Caki2 (cell line): ENCODE measurements at regions not wholly inside any gene's neighbourhood (a gene's known extent, or its start where the extent isn't known, plus 50 kb on each side); places are given as distances from the start of the nearest gene placed in this dataset.
"Not testable (repeated sequence)": the region's sequence is repeated elsewhere in the genome, so short reads cannot be mapped to it uniquely, and the experiment has no call there.

Source experiments
- DNase-seq: peaks from one replicate; pipeline ENCODE4 v3.0.0-alpha.2; 2015; ENCODE audit warnings: low read depth
- in situ Hi-C: cut with HindIII; loops from 2 replicates; pipeline ENCODE4 v1.10.0; 2016; ENCODE audit warnings: low sequenced_read_pairs, low pct_unique_long_range_greater_than_20kb, mixed read lengths

DNA sequence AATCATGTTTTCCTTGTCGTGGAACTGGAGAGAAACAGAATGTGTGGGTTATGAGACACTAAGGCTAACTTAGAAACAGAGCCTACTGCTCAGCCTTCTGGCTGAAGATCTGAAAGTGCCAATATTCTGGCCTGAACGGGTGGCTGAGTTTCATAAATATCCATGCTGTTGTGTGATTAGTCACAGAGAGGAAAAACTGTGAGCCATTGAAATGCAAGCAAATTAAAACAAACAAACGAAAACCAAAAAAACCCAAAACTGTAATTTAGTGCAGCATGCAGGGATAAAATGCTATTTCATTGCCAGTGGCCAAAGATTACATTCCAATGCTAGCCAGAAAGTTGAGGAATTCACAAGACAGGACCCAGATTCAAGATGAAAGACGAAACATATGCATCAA is 315.1 kb downstream of the UBE3D start:
- in situ Hi-C loops: no loop called here
- no peak for DNase-seq

GRCh38 chr6:82751718-82752117 is 313.9 kb downstream of the UBE3D start:
- in situ Hi-C loops: no loop called here
- DNase-seq: no peak

DNA sequence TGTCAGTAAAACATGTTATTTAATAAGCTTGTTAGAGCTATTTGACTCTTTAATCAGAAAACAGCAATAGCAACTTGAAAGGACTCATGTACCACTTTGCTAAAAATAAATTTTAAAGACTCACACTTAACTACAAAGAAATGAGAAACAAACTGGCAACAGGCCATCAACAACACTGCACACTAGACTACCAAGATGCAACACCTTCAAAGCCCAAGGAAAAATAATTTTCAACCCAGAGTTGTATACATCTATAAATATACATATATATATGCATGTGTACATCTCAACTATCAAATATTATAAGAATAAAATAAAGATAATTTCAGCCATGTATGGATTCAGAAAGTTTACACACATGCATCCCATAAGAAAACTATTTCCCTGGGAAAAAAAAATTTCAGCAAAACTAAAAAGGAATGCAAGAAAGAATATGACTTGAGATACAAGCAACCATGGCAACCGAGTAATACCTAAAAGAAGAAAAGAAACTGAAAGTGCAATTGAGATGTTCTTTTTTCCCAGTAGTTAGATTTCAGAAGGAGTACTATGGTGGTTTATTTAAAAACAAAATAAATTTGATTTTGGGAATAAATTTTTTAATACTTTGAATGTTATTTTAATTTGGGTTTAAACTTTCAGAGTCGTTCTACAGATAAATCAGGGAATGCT is 303.8 kb downstream of the UBE3D start:
- in situ Hi-C loops: no loop called here
- no peak for DNase-seq

DNA sequence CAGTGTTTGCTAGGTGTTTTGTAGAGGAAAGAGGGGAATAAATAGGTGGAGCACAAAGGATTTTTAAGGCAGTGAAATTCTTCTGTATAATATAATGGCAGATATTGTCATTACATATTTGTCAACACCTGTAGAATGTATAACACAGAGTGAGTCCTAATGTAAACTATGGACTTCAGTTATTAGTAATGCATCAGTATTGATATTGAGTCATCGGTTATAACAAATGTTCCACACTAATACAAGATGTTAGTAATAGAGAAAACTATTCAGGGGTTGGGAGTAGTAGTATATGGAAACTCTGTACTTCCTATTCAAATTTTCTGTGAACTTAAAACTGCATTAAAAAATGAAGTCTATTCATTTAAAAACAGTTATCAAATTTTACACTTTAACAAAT is 299.2 kb downstream of the UBE3D start:
- in situ Hi-C loops: no loop called here
- no peak for DNase-seq

- in situ Hi-C loops: no loop called here
- no peak for DNase-seq
Observed at GRCh38 chr6:82767037-82767436, 298.6 kb downstream of the UBE3D start.

DNA sequence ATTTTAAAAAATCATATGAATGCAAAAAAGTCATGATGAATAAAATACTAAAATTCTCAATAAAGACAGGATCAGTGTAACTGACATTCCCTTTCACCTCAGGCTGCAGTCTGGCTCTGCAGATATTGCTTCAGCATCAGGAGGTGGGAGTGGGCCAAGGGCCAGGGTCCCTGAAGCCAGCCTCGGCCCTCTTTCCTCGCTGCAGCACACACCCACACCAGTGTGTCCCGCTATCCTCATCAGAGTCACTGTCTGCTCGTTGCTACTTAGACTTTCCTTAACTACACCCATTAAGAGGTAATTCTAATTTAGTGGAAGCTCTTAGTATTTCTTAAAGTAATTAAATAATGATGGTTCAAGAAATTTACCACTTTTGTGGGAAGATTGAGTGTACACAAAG is 298.2 kb downstream of the UBE3D start:
- no peak for DNase-seq
- in situ Hi-C loops: no loop called here

- DNase-seq: no peak
- in situ Hi-C loops: no loop called here
Observed at GRCh38 chr6:82772851-82773717, 292.6 kb downstream of the UBE3D start.

DNA sequence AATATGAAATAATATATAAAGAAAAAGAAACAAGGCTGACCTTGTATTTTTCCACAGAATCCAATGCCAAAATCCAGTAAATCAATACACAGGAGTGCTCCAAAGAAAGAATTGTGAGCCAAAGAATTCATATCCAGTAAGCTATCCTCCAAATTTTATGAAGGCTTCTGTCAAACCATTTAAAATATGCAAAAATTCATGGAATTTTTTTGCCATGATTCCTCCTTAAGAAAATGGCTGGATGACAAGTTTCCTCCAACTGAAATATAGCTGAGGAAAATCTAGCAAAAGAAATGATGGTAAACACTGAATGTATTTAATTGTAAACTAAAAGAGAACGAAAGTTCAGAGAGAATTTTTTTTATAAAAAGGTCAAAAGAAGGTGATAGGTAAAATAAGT is 290.3 kb downstream of the UBE3D start:
- in situ Hi-C loops: no loop called here
- DNase-seq: no peak

DNA sequence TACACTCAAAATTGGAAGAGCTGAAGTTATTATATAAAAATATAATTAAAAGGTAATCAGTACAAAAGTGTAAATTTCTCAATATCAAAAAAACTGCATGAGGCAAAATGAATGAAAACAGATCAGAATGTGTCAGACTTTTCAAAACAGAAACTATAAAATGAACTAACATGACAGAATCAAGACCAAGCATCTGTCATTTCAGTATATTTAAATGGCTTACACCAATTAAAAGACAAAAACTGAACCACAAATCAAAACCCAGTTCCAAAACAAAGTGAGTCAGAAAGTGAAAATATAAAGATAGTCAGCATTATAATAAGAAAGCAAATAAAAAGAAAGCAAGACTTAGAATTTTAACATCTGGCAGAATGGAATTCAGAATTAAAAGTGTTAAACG is 289.7 kb downstream of the UBE3D start:
- in situ Hi-C loops: no loop called here
- no peak for DNase-seq

- in situ Hi-C loops: no loop called here
- no peak for DNase-seq
Observed at GRCh38 chr6:82779041-82779440, 286.6 kb downstream of the UBE3D start.

DNA sequence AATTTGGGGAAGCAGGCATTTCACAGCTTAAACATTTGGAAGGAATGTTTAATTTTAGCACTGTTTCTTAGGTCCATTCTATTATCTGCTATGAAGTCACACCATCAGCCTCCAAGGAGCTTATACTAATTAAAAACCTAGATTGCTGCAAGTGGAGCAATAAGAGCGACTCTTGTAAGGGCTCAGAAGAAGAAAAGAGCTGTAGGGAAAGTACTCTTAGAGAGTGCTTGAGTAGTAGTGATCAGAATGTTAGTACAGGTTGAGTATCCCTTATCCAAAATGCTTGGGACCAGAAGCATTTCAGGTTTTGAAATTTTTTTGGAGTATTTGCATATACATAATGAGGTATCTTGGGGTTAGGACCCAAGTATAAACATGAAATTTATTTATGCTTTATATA is 285.3 kb downstream of the UBE3D start:
- DNase-seq: no peak
- in situ Hi-C loops: no loop called here

DNA sequence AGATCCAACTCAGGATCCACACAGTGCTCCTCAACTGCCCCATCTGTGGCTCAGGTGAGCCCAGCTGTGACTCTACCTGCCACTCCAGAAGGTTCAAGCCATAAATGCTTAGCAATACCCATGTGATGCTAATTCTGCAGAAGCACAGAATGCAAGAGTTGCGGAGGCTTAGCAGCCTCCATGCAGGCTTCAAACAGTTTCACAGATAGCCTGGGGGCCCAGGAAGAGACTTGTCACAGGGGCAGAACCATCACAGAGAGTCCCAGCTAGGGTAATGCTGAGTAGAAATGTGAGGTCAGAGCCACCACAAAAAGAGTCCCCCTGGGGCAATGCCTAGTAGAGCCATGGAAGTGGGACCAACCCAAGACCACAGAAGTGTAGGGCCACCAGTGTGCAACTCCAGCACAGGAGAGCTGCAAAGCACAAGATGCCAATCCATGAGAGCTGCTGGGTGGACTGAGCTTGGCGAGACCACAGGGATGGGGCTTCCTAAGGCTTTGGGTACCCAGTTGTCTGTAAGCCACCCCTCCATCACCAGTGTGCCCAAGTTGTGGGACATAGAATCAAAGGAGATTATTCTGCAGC is 283.9 kb downstream of the UBE3D start:
- in situ Hi-C loops: no loop called here
- no peak for DNase-seq

- in situ Hi-C loops: no loop called here
- DNase-seq: no peak
Observed at GRCh38 chr6:82783587-82784236, 281.9 kb downstream of the UBE3D start.

DNA sequence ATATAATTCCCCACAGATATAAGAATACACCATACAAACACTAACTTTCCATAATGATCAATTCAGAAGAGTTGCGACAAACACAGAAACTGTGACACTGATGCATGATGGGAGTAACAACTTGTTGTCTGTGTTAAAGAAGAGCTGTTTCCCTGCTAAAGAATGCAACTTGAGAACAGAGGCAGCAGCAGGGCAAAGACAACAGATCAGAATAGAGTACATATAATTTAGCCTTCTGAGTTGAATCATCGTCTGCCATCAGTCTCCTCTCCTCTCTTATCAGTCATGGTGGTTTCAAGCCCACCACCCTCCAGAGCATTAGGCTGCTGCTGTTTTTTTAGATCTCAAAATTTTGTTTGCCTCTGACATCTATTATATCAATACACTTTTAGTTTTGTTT is 280.4 kb downstream of the UBE3D start:
- no peak for DNase-seq
- in situ Hi-C loops: no loop called here

GRCh38 chr6:82786248-82786647 is 279.4 kb downstream of the UBE3D start:
- in situ Hi-C loops: no loop called here
- no peak for DNase-seq

DNA sequence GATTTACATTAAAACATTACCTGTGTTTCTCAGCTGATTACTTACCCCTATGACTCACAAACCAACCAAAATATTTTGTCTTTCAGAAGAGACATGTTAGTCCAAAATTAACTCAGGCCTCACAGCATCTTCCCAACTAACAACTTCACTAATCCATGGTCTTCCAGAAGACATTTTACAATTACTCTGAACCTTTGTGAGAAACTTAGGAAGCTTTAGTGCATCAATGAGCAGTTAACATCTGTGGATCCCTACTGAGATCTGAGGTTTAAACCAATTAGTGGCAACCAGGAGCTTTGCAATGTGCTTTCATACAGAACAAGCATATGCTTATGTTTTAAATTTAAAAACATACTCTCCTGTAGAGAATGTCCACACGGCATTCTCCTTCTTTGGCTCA is 269.7 kb downstream of the UBE3D start:
- no peak for DNase-seq
- in situ Hi-C loops: no loop called here

- in situ Hi-C loops: no loop called here
- DNase-seq: no peak
Observed at GRCh38 chr6:82801083-82801482, 264.6 kb downstream of the UBE3D start.

DNA sequence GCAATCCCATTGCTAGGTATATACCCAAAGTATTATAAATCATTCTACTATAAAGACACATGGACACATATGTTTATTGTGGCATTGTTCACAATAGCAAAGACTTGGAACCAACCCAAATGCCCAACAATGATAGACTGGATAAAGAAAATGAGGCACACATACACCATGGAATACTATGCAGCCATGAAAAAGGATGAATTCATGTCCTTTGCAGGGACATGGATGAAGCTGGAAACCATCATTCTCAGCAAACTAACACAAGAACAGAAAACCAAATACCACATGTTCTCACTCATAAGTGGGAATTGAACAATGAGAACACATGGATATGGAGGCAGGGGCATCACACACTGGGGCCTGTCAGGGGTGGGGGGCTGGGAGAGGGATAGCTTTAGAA is 249.4 kb downstream of the UBE3D start:
- DNase-seq, in situ Hi-C loops: not testable (repeated sequence)

- in situ Hi-C loops: no loop called here
- DNase-seq: peak; percentile 56
Observed at GRCh38 chr6:82818727-82819126, 246.9 kb downstream of the UBE3D start.
